ENCODE measurements at regions not wholly inside any gene's neighbourhood (a gene's known extent, or its start where the extent isn't known, plus 50 kb on each side); places are given as distances from the start of the nearest gene placed in this dataset.

DNA sequence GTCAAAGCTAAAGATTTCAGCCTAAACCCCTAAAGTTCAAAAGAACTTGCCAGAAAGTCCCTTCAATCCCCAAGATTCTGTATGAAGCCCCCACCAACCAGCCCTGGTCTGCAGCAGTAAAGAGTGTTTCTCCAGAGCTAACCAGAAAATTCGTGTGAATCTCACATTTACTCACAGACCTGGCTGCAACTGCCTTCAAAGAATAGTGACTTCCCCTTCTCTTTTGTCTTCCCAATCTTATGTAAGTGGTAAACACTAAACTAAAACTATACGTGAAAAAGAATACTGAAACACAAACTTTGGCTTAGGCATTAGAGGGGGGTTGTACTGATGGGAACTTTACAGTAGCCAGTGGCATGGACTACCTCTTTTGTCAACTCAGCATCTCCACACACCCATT lies 50.6 kb upstream of the SETBP1 start:
- DNase-seq = no peak
- Histone ChIP-seq H3K36me3 (no peaks in the 10 kb centered on the region), H3K9me3 (no peaks in the 10 kb centered on the region), H3K4me1 (no peaks in the 10 kb centered on the region), H3K27me3 (no peaks in the 10 kb centered on the region), H3K4me3 (no peak overlapping the region), H3K27ac (no peak overlapping the region)
- intact Hi-C loops (cut with DNase I; ENCODE audit: low total_unique reads) = no loop called here
- TF ChIP-seq EP300 (IDR thresholded peaks at IDR 0.05) = no peak
- 33 to 55% (median 47%) methylated on average over 2 of the region's 2 CpGs for whole genome bisulfite sequencing, 5 donors

Small RNAs in the stretch of these regions (small RNA-seq; reads per million reads assigned to genes)
- gene RNA5SP455 = 0 reads per million in 4 donors
